NT2/D1 (cell line): ENCODE measurements at regions not wholly inside any gene's neighbourhood (a gene's known extent, or its start where the extent isn't known, plus 50 kb on each side); places are given as distances from the start of the nearest gene placed in this dataset.

Experiments used
- SUZ12 ChIP-seq: IDR thresholded peaks from 2 replicates; pipeline ENCODE4 v1.6.1; 2011; ENCODE audit not compliant: insufficient read length, insufficient read depth; ENCODE audit errors: extremely low read depth
- YY1 ChIP-seq: IDR thresholded peaks from 2 replicates; pipeline ENCODE4 v1.6.1; 2011; ENCODE audit not compliant: insufficient read length, insufficient read depth
- ZNF274 ChIP-seq: IDR thresholded peaks from 2 replicates; pipeline ENCODE4 v1.6.1; 2011; ENCODE audit warnings: mild to moderate bottlenecking, low read depth, low read length

DNA sequence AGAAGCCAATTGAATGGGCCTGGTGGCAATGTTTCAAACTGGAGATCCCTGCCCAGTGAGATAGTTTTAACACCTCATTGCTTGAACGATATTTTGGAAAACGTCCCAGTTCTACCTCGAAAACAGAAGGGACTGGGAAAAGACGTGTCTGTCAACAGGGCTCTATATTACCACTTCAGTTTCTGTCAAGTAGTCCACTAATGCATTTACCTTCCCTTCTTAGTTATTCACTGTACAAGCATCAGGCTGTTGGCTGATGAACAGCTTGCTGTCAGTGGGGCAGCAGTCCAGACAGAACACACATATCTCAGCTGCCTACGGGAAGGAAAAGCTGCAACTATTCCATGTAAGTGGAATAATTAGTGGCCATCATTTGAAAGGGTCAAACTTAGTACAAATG, 794.7 kb upstream of the GBE1 start:
- TF ChIP-seq ZNF274 (no peak), SUZ12 (no peak), YY1 (no peak)
